ENCODE measurements at regions not wholly inside any gene's neighbourhood (a gene's known extent, or its start where the extent isn't known, plus 50 kb on each side); places are given as distances from the start of the nearest gene placed in this dataset.

DNA sequence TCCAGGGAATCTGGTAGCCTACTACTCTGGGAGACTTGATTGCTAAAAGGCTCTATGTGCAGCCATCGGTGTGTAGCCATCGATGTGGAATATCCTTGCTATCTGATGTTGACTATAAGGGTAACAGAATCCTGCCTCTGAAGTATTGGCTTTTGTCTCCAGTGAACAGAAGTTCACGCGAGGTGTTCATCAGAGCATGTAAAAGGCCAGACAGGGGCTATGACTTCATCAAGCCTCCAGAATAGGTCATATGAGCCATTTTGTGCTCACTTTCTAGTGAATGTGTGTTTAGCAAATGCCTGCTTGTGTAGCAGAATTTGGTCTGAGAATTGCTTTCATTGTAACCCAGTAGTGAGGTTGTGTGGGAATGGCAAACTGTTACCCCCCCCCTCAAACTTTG is 66.8 kb upstream of the RAD23B start (continued):
- no peak for TF ChIP-seq KDM4A (IDR thresholded peaks at IDR 0.05; ENCODE audit: low read depth, low read length, severe bottlenecking)
